GM23248 (cell line): ENCODE measurements at regions not wholly inside any gene's neighbourhood (a gene's known extent, or its start where the extent isn't known, plus 50 kb on each side); places are given as distances from the start of the nearest gene placed in this dataset. TPM values are rescaled to one million over a fixed set of nuclear protein-coding genes. Genes with fewer than 3 reads are reported as not detected.

Experiments used
- small RNA-seq: library from RNA; depleted of rRNA; stranded (forward); fragments of <200 nt; gene quantifications from one replicate; pipeline ENCODE3, GENCODE V24; 2014; ENCODE audit warnings: low read depth, low replicate concordance

Small RNA genes lying in the stretch of these regions (small RNA-seq; reads per million reads assigned to genes)
- gene RNU1-51P (not detected), gene RNU7-192P (not detected)
